Coronary artery (tissue), 2 donors: ENCODE measurements at regions not wholly inside any gene's neighbourhood (a gene's known extent, or its start where the extent isn't known, plus 50 kb on each side); places are given as distances from the start of the nearest gene placed in this dataset.

Source experiments
- DNase-seq: peaks from one replicate; pipeline ENCODE4 v3.0.0-alpha.2; 2017; ENCODE audit warnings: low spot score
- H3K27ac ChIP-seq, 2 donors: fragments of 200-600 bp; sonication (generic); one replicate each; pipeline ENCODE4 v1.5.1; 2016 to 2019
- H3K4me3 ChIP-seq: fragments of 200-600 bp; sonication (generic); 2 replicates; pipeline ENCODE4 v1.5.1; 2016; ENCODE audit warnings: mild to moderate bottlenecking, moderate library complexity
- CTCF ChIP-seq: fragments of 200-600 bp; sonication (generic); IDR thresholded peaks from one replicate; pipeline ENCODE4 v1.5.1; 2019; ENCODE audit warnings: antibody characterized with exemption

- no peak overlapping the region for H3K27ac ChIP-seq
- H3K4me3 ChIP-seq, result no peak overlapping the region
- no peak for DNase-seq
- no peak for TF ChIP-seq CTCF
These were observed 189.0 kb upstream of the HDAC4 start for GRCh38 chr2:239589833-239590232.

GRCh38 chr2:239589270-239589825 is 188.5 kb upstream of the HDAC4 start:
- Histone ChIP-seq H3K4me3 (no peak overlapping the region), H3K27ac (no peak overlapping the region)
- no peak for DNase-seq
- TF ChIP-seq CTCF, result no peak

GRCh38 chr2:239588451-239589269 is 187.8 kb upstream of the HDAC4 start:
- H3K4me3 ChIP-seq, result no peak overlapping the region
- no peak for DNase-seq
- H3K27ac ChIP-seq, result no peak overlapping the region
- no peak for TF ChIP-seq CTCF

GRCh38 chr2:239587841-239588240 is 187.0 kb upstream of the HDAC4 start:
- Histone ChIP-seq H3K4me3 (no peak overlapping the region), H3K27ac (no peak overlapping the region)
- no peak for DNase-seq
- no peak for TF ChIP-seq CTCF

- no peak for DNase-seq
- H3K4me3 ChIP-seq, result no peak overlapping the region
- TF ChIP-seq CTCF, result no peak
- no peak overlapping the region for H3K27ac ChIP-seq
These were observed 186.5 kb upstream of the HDAC4 start for GRCh38 chr2:239587311-239587731.

GRCh38 chr2:239586651-239587310 is 186.0 kb upstream of the HDAC4 start:
- no peak for DNase-seq
- no peak for TF ChIP-seq CTCF
- Histone ChIP-seq H3K27ac (no peak overlapping the region), H3K4me3 (no peak overlapping the region)
